HG03354 (cell line): ENCODE measurements at regions not wholly inside any gene's neighbourhood (a gene's known extent, or its start where the extent isn't known, plus 50 kb on each side); places are given as distances from the start of the nearest gene placed in this dataset.

Experiments used
- ATAC-seq: cut with Tn5 transposase; IDR thresholded peaks from one replicate; pipeline ENCODE4 v1.9.1; 2021; ENCODE audit warnings: mild to moderate bottlenecking; ENCODE audit not compliant: unreplicated experiment, poor library complexity, severe bottlenecking

GRCh38 chr11:45482331-45482730 lies 183.1 kb downstream of the CHST1 start:
- ATAC-seq: no peak

GRCh38 chr11:45481026-45481425 lies 184.4 kb downstream of the CHST1 start:
- ATAC-seq: no peak

GRCh38 chr11:45477588-45477987 lies 187.8 kb downstream of the CHST1 start:
- ATAC-seq: no peak

- ATAC-seq: no peak
Observed at GRCh38 chr11:45476126-45476525, 189.3 kb downstream of the CHST1 start.

GRCh38 chr11:45475173-45475572 lies 189.0 kb upstream of the SYT13 start:
- no peak for ATAC-seq

GRCh38 chr11:45473341-45473895 lies 187.3 kb upstream of the SYT13 start:
- ATAC-seq: no peak

GRCh38 chr11:45472716-45473317 lies 186.7 kb upstream of the SYT13 start:
- no peak for ATAC-seq

GRCh38 chr11:45471266-45471665 lies 185.1 kb upstream of the SYT13 start:
- ATAC-seq: no peak

- no peak for ATAC-seq
Observed at GRCh38 chr11:45470794-45471167, 184.6 kb upstream of the SYT13 start.

- ATAC-seq: no peak
Observed at GRCh38 chr11:45470151-45470793, 184.1 kb upstream of the SYT13 start.

GRCh38 chr11:45468267-45468856 lies 182.2 kb upstream of the SYT13 start:
- no peak for ATAC-seq

GRCh38 chr11:45463541-45463940 lies 177.4 kb upstream of the SYT13 start:
- ATAC-seq: no peak

GRCh38 chr11:45461514-45461913 lies 175.4 kb upstream of the SYT13 start:
- ATAC-seq: no peak

GRCh38 chr11:45459491-45459890 lies 173.3 kb upstream of the SYT13 start:
- no peak for ATAC-seq

GRCh38 chr11:45458269-45458668 lies 172.1 kb upstream of the SYT13 start:
- no peak for ATAC-seq

- no peak for ATAC-seq
Observed at GRCh38 chr11:45457649-45458048, 171.5 kb upstream of the SYT13 start.

GRCh38 chr11:45456686-45457085 lies 170.5 kb upstream of the SYT13 start:
- ATAC-seq: no peak

- no peak for ATAC-seq
Observed at GRCh38 chr11:45455536-45455935, 169.4 kb upstream of the SYT13 start.

GRCh38 chr11:45454917-45455401 lies 168.8 kb upstream of the SYT13 start:
- ATAC-seq: no peak

- no peak for ATAC-seq
Observed at GRCh38 chr11:45453721-45454120, 167.6 kb upstream of the SYT13 start.
